ENCODE measurements at regions not wholly inside any gene's neighbourhood (a gene's known extent, or its start where the extent isn't known, plus 50 kb on each side); places are given as distances from the start of the nearest gene placed in this dataset.

DNA sequence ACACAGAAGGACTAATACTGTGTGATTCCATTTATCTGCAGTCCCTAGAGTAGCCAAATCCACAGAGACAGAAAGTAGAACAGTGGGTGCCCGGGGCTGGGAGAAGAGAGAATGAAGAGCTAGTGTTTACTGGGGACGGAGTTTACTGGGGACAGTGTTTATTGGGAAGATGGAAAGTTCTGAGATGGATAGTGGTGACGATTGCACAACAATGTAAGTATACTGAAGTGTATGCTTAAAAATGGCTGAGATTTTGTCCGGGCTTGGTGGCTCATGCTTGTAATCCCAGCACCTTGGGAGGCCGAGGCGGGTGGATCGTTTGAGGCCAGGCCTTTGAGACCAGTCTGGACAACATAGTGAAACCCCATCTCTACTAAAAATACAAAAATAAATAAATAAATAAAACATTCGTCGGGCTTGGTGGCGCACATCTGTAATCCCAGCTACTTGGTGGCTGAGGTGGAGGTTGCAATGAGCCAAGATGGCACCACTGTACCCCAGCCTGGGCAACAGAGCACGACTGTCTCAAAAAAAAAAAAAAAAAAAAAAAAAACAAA, 132.4 kb downstream of the CTTN start:
- no peak overlapping the region for H3K4me3 ChIP-seq

DNA sequence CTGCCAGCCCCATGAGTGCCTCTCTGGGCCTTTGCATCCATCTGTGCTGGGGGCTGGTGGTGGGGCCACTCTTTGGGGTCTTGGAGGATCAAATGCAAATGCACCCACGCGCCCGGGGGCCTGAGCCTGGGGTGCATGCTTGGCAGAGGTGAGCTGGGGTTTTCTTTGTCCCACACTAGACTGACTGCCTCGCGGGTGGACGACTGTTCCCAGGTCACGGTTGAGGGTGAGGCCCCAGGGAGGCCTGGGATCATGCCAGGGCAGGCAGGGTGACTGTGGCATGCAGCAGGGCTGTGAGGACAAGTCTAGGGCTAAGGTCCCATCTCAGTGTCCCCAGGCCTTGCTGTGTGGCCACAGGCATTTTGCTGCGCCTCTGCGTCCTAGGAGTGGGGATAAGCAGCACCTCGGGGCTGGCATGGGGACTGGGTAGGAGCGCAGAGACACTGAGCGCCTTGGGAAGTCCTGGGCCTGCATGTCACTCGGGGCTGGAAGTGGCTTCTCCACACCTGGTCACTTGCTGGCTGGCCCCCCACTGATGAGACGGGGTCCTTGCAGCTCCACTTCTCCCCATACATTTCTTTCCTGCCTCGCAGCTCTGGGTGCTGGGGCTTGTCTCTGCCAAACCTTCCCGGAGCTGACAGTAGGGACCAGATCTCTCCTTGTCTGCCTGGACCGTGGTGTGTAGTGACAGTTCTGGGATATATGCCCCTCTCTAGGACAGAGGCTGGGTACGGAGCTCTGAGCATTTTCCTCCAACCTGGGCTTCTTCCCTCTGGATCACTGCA, 133.1 kb downstream of the CTTN start:
- Histone ChIP-seq H3K27ac (no peak overlapping the region), H3K4me3 (no peak overlapping the region)

More for the DNA sequence above, 132.4 kb downstream of the CTTN start:
- H3K27ac ChIP-seq: no peak overlapping the region

GRCh38 chr11:70532066-70532440, 133.7 kb downstream of the CTTN start:
- Histone ChIP-seq H3K4me3 (no peak overlapping the region), H3K27ac (no peak overlapping the region)

DNA sequence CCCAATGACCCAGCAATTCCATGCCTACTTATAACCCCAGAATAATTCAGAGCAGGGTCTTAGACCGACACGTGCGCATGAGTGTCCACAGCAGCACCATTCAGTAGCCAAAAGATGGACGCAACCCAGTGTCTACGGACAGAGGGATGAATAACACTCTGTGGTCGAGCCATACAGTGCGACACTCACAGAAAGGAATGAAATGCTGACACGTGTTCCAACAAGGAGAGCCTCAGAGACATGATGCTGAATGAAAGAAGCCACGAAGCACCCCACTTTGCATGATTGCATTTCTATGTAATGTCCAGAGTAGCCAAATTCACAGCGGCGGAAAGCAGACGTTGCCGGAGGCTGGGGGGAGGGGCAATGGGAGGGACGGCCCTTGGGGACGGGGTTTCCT, 134.4 kb downstream of the CTTN start:
- no peak overlapping the region for H3K4me3 ChIP-seq
- no peak overlapping the region for H3K27ac ChIP-seq

DNA sequence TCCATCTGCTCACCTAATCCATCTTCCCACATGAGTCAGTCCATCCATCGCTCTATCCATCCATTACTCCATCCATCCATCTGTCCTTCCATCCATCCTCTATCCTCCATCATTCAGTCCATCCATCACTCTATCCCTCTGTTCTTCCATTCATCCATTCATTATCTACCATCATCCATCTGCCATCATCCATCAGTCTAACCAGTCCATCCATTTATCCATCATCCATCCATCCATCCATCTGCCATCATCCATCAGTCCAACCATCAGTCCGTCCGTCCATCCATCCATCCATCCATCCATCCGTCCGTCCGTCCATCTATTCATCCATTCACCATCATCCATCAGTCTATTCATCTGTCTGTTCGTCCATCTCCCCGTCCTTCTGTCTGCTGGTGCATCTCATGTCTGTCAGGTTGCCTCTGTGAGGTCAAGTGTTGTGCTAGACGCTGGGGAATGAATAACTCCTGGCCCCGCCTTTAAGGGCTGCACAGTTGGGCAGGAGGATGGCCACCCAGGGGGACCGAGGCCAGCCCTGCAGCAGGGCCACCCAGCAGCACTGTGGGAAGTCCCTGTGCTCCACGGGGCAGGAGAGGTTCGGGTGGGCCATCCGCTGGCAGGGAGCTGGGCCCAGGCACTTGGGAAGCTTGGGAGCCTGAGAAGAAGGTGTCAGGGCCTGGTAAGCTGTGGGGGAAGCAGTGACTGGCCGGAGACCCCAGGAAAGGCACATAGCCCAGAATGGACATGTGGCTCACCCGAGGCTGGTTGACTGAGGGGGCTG, 137.1 kb downstream of the CTTN start:
- H3K4me3 ChIP-seq: no peak overlapping the region

DNA sequence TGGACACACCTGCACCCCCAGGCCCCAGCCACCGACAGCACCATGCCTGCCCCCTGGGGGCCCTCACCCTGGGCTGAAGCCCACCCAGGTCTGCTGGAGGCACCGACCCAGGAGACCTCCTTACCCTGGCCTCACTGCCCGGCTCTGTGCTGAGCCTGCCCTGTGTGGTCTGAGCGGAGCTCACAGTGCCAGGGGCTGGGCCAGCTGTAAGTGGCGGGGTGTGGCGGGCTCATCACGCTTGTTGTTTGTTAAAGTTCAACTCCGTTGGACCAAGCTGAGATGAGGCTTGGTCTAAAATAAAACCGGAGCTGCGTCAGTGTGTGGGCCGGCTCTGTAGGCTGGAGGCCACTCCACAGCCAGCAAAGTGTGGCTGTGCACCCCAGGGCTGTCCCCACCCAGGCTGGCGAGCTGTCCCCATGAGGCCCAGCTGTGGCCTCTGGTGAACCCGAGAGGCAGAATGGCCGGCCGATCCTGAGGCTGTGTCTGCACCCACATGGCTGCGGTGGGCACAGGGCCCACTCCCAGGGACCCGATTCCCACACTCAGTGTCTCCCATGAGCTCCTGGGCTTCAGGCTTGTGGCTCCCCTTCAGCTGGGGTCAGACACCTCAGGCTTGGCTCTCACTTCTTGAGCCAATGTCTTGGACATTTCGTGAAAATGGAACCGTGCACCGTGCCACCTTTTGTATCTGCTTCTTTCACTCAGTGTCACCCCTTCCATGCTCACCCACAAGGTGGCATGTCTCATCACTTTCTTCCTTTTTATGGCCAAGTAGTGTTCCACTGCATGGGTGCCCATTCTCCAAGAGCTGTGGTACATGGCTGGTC, 137.9 kb downstream of the CTTN start:
- H3K4me3 ChIP-seq: no peak overlapping the region
- H3K27ac ChIP-seq: no peak overlapping the region

More for the DNA sequence above, 137.1 kb downstream of the CTTN start:
- no peak overlapping the region for H3K27ac ChIP-seq

DNA sequence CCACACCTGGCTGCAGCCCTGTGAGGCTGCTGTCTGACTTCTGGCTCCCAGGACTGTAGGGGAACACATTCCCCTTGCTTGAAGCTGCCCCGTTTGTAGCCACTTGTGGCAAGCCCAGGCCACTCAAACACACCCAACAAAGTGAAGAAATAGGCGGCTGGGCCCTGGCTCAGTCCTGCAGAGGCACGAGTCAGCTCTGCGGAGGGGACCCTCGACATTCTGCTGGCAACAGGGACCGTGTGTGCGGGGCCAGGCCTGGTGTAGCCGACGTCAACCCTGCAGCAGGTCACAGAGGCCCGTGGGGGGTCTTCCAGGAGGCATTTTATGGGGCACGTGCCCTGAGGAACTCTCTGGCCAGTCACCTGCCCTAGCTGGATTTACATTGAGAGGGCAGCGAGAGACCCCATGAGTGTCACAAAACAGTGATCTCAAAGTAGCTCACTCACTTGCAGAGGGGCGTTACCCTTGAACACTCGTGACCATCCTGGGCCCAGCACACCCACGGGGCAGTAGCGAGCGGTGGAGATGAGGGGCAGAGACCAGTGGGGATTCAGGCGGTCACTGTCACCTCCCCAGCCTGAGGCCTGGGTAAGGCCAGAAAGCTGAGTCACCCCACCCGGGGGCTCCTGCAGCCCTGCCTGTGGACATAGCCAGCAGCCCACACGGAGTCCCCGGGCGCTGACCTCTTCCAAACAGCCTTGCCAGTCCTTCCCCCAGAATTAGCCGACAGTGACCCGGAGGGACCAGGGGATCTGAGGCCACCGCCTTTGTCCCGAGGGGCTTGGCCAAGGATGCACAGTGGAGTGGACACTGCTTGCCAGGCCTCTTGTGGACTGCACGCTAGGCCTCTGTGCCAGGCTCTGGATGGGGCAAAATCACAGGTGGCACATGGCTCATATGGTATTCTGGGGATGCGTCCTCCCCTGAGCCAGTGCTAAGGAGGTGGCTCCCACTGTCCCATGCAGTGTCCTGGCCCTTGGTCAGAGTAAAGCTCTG, 139.5 kb downstream of the CTTN start:
- Histone ChIP-seq H3K4me3 (no peak overlapping the region), H3K27ac (no peak overlapping the region)

DNA sequence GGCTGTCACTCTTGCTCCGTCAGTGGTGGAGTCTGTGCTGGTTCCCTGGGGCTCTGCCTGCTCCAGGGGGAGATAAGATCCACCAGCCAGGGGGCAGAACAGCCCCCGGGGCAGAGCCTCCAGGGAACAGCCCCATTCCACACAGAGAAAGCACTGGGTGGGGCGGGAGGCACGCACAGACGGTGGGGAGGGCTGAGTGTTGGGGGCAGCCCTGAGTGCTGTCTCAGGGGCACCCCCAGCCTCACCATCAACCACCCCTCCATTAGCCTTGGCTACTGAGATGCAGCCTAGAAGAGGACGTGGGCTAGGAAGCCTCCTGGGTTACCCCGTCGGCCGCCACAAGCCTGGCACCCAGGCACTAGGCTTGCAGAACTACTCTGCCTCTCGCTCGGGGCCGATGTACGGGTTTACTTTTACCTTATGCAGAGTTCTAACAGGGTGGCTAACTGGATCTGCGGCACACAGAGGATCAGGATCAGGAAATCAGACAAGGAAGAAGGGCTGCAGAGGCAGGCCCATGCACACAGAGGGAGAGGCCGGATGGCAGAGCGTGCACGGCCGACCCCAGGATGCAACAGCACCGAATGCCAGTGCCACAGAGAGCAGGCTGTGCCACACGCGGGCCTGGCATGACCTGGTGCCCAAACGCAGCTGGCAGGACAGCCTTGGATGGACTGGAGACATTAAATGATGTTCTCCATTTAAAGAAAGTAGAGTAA, 140.5 kb downstream of the CTTN start:
- Histone ChIP-seq H3K27ac (no peak overlapping the region), H3K4me3 (no peak overlapping the region)

DNA sequence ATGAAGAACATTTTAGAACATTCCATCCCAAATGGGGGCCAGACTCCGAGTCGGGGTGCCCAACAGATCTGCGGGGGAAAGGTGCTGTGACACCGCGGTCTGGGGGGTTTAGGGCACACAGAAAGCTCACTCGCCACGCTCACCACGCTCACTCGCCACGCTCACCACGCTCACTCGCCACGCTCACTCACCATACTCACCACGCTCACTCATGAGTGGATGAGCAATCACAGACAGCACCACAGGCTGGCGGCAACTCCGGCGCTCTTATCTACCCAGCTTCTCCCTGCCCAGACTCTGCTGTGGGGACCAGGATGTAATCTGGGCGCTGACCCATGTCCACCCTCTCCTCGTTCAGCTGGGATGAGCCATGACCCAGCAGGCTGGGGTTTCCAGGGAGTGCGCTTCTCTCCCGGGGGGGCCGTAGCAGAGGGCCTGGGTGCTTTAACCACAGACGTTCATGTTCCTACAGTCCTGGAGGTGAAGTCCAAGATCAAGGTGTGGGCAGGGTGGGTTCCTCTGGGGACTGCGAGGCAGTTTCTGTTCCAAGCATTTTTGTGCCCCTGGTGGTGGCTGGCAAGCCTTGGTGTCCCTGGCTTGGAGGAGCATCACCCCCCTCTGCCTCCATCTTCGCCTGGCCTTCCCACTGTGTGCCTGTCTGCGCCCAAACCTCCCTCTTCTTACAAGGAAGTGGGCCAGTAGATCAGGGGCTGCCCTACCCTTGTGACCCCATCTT, 141.2 kb downstream of the CTTN start:
- H3K27ac ChIP-seq: no peak overlapping the region
- no peak overlapping the region for H3K4me3 ChIP-seq

DNA sequence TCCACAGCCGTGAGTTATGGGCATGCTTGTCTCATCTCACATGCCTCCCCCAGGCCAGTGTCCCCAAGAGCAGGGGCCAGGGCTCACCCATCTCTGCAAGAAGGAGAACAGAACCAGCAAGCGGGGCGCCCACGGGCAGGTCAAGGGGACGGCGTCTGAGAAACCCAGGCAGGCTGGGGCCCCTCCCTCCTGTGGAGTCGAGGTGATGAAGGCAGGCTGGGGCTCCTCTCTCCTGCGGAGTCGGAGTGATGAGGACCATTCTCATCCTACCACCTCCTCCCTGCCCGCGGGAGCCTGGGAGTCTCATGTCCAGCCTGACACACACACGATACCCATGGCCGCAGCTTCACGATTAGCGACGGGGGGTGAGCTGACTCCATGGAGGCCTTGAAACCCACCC, 141.9 kb downstream of the CTTN start:
- no peak overlapping the region for H3K4me3 ChIP-seq
- no peak overlapping the region for H3K27ac ChIP-seq

GRCh38 chr11:70541176-70541575, 142.8 kb downstream of the CTTN start:
- H3K27ac ChIP-seq: no peak overlapping the region

DNA sequence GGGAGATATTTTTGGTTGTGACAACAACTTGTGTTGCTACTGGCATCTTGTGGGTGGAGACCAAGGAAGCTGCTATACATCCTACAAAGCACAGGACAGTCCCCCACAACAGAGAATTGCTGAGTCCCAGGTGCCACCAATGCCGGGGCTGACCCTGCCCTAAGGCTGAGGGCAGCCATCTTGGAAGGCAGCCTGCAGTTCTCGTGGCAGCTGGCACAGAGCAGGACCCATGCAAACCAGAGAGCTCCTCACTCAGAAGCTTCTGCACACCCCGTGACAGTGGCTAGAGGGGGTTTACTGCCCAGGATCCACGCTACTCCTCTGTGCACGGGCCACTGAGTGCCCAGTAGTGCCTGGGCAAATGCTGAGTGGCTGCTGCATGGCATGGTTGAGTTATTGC, 143.4 kb downstream of the CTTN start:
- no peak overlapping the region for H3K4me3 ChIP-seq
- H3K27ac ChIP-seq: no peak overlapping the region

More at GRCh38 chr11:70541176-70541575, 142.8 kb downstream of the CTTN start:
- H3K4me3 ChIP-seq: no peak overlapping the region

- H3K4me3 ChIP-seq: no peak overlapping the region
- H3K27ac ChIP-seq: no peak overlapping the region
Measured at GRCh38 chr11:70542406-70542805, 144.1 kb downstream of the CTTN start.

DNA sequence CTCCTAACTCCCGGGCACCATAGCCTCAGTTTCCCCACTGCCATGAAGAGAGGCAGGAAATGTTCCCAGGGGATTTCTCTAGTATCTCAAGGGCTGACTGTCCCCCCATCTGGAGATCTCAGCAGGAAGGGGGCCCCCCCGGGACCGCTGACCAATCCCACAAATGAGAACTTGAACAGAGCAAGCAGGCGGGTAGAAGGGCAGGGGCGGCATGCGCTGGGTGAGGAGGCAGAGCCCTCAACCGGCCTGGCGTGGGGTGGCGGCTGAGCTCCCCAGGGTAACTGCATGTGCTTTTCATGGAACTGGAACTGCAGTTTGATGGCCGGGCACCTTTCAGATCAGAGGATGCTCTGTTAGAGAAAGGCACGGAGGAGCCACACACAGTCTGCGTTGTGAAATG, 144.5 kb downstream of the CTTN start:
- no peak overlapping the region for H3K4me3 ChIP-seq

DNA sequence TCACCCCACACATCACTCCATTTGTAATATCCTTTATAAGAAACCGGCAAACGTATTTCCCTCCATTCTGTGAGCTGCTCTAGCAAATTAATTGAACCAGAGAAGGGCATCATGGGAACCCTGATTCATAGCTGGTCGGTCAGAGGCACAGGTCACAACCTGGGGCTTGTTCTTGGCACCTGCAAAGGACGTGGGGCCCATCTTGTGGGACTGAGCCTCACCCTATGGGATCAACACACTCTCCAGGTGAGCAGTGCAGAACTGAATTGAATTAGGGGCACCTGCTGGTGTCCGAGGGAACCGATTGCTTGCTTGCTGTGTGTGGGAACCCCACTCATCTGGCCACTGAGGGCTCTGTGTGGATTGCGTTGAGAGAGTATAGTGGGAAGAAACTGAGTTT, 145.3 kb downstream of the CTTN start:
- H3K4me3 ChIP-seq: no peak overlapping the region
- H3K27ac ChIP-seq: no peak overlapping the region

More for the DNA sequence above, 144.5 kb downstream of the CTTN start:
- no peak overlapping the region for H3K27ac ChIP-seq

DNA sequence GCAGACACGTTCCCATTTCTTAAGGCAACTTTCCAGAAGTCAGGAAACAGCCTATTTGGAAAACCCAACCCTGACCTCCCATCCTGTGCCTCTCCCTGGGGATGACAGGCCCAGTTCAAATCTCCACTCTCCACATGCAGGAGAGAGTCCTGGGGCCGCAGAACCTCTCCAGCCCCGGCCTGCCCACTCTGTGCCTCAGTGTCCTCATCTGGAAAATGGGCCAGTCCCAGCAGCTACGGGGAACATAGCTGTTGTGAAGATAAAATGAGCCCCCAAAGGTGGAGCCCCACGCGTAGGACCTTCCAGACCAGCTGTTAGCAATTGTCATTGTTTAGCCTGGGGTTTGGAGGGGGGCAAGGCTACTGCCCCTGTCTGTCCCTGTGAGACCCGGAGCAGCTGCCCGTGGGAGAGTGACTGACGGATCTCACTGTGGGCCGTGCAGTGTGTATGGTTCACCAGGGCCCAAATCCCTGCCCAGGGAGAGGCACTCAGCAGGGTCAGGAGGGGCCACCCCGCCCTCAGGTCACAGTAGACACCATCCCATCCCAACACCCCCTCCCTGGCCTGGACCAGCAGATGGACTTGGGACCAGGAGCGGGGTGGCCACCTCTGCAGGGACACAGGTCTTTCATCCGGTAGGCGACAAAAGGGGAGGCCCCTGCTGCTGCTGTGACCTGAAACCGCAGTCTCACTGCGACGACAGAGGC, 145.9 kb downstream of the CTTN start:
- Histone ChIP-seq H3K27ac (no peak overlapping the region), H3K4me3 (no peak overlapping the region)
